IMR-90 (cell line): ENCODE measurements at regions not wholly inside any gene's neighbourhood (a gene's known extent, or its start where the extent isn't known, plus 50 kb on each side); places are given as distances from the start of the nearest gene placed in this dataset.

Experiments
- ATAC-seq: fragments of 200-7000 bp; cut with Tn5 transposase; 2 replicates; pipeline ENCODE4 v1.9.1; 2020; ENCODE audit warnings: low read depth, mild to moderate bottlenecking, moderate library complexity
- BruUV-seq: library from RNA; stranded (reverse); fragments of 400-500 nt; replicated peaks from 2 replicates; lab custom pipeline; 2021; lab: Mats Ljungman, UMichigan
- CTCF ChIA-PET: fragments of 300-600 bp; formaldehyde crosslinking; extraction: SDS; loops from one replicate; lab custom pipeline; 2021; ENCODE audit warnings: antibody characterized with exemption; lab: Yijun Ruan, JAX
- POLR2A ChIA-PET: fragments of 300-600 bp; sonication (Branson Sonifier 250); formaldehyde crosslinking; loops from one replicate; lab custom pipeline; 2022; ENCODE audit warnings: antibody characterized with exemption; ENCODE audit not compliant: unreplicated experiment; lab: Charles Lee
- DNase-seq: peaks from one replicate; pipeline ENCODE4 v3.0.0; 2013
- H2AFZ ChIP-seq: replicated peaks from 2 replicates; pipeline ENCODE3; 2013; ENCODE audit warnings: low read length, mild to moderate bottlenecking; ENCODE audit not compliant: poor library complexity
- H2AK5ac ChIP-seq: 2 replicates; pipeline ENCODE4 v1.6.1; 2013; ENCODE audit warnings: low read depth, low read length, inconsistent platforms
- H2AK9ac ChIP-seq: replicated peaks from 2 replicates; pipeline ENCODE3; 2013; ENCODE audit warnings: mild to moderate bottlenecking, low read depth, low read length, moderate library complexity; ENCODE audit not compliant: poor library complexity
- H2BK120ac ChIP-seq: 2 replicates; pipeline ENCODE4 v1.6.1; 2013; ENCODE audit warnings: low read depth, low read length, inconsistent platforms
- H2BK15ac ChIP-seq: 3 replicates; pipeline ENCODE4 v1.6.1; 2013; ENCODE audit warnings: low read depth, low read length, inconsistent platforms
- H2BK20ac ChIP-seq: 2 replicates; pipeline ENCODE4 v1.6.1; 2013; ENCODE audit warnings: low read depth, mild to moderate bottlenecking, inconsistent platforms, low read length, moderate library complexity
- H2BK5ac ChIP-seq: 2 replicates; pipeline ENCODE4 v1.6.1; 2013; ENCODE audit warnings: mild to moderate bottlenecking, low read depth, low read length, inconsistent platforms; ENCODE audit not compliant: poor library complexity, severe bottlenecking
- H3K14ac ChIP-seq: replicated peaks from 2 replicates; pipeline ENCODE4 v1.6.1; 2013; ENCODE audit warnings: low read depth, low read length, inconsistent platforms
- H3K18ac ChIP-seq: 2 replicates; pipeline ENCODE4 v1.6.1; 2013; ENCODE audit warnings: low read depth, low read length, control low read depth
- H3K23ac ChIP-seq: 2 replicates; pipeline ENCODE4 v1.6.1; 2013; ENCODE audit warnings: low read depth, low read length, inconsistent platforms
- H3K27ac ChIP-seq: 2 replicates; pipeline ENCODE4 v1.5.1; 2013; ENCODE audit warnings: mild to moderate bottlenecking, control low read depth, low read length; ENCODE audit not compliant: insufficient read depth
- H3K27me3 ChIP-seq: 2 replicates; pipeline ENCODE4 v1.6.1; 2013; ENCODE audit warnings: low read length; ENCODE audit not compliant: control insufficient read depth, insufficient read depth
- H3K36me3 ChIP-seq: 2 replicates; pipeline ENCODE4 v1.6.1; 2013; ENCODE audit warnings: low read length, mixed read lengths; ENCODE audit not compliant: control insufficient read depth, insufficient read depth
- H3K4ac ChIP-seq: 2 replicates; pipeline ENCODE4 v1.6.1; 2013; ENCODE audit warnings: low read depth, low read length, inconsistent platforms
- H3K4me1 ChIP-seq: 2 replicates; pipeline ENCODE4 v1.6.1; 2013; ENCODE audit warnings: low read length, mixed read lengths; ENCODE audit not compliant: control insufficient read depth, insufficient read depth
- H3K4me2 ChIP-seq: 2 replicates; pipeline ENCODE4 v1.6.1; 2013; ENCODE audit warnings: low read depth, mild to moderate bottlenecking, control low read depth, low read length, moderate library complexity
- H3K4me3 ChIP-seq: 2 replicates; pipeline ENCODE4 v1.5.1; 2013; ENCODE audit warnings: low read depth, mild to moderate bottlenecking, control low read depth, low read length, moderate library complexity; ENCODE audit not compliant: insufficient read depth
- H3K56ac ChIP-seq: 2 replicates; pipeline ENCODE4 v1.6.1; 2013; ENCODE audit warnings: low read length, inconsistent platforms; ENCODE audit not compliant: insufficient read depth; ENCODE audit errors: extremely low read depth
- H3K79me1 ChIP-seq, 2 experiments: 2 replicates each; pipeline ENCODE4 v1.6.1; 2013; ENCODE audit warnings: low read length in 2 of 2, inconsistent platforms in 1 of 2, low read depth in 1 of 2
- H3K9ac ChIP-seq: 2 replicates; pipeline ENCODE4 v1.6.1; 2013; ENCODE audit warnings: low read depth, low read length, control low read depth
- H3K9me1 ChIP-seq: 2 replicates; pipeline ENCODE4 v1.6.1; 2013; ENCODE audit warnings: low read length, inconsistent platforms; ENCODE audit not compliant: insufficient read depth
- H3K9me3 ChIP-seq: 2 replicates; pipeline ENCODE4 v1.6.1; 2013; ENCODE audit warnings: low read length; ENCODE audit not compliant: control insufficient read depth, insufficient read depth
- H4K20me1 ChIP-seq: 2 replicates; pipeline ENCODE4 v1.6.1; 2013; ENCODE audit warnings: low read length, inconsistent platforms; ENCODE audit not compliant: insufficient read depth
- H4K5ac ChIP-seq: 2 replicates; pipeline ENCODE4 v1.6.1; 2013; ENCODE audit warnings: mild to moderate bottlenecking, low read depth, low read length, control low read depth
- H4K8ac ChIP-seq, 2 experiments: 2 replicates each; pipeline ENCODE4 v1.6.1; 2013; ENCODE audit warnings: low read depth in 2 of 2, low read length in 2 of 2, control low read depth in 1 of 2, inconsistent platforms in 1 of 2
- H4K91ac ChIP-seq: 2 replicates; pipeline ENCODE4 v1.6.1; 2013; ENCODE audit warnings: low read depth, low read length, inconsistent platforms; ENCODE audit not compliant: insufficient read depth
- CEBPB ChIP-seq: IDR thresholded peaks from 2 replicates; pipeline ENCODE4 v1.6.1; 2012; ENCODE audit warnings: low read depth, low read length, improper control_type of control experiment
- FOS ChIP-seq: fragments of 150-350 bp; IDR thresholded peaks from 2 replicates; pipeline ENCODE4 v1.6.1; 2016; ENCODE audit warnings: low read depth, low read length
- NFE2L2 ChIP-seq: fragments of 150-350 bp; IDR thresholded peaks from 2 replicates; pipeline ENCODE4 v1.6.1; 2016; ENCODE audit warnings: low read depth, mild to moderate bottlenecking, low read length
- RAD21 ChIP-seq: IDR thresholded peaks from 2 replicates; pipeline ENCODE4 v1.6.1; 2012; ENCODE audit warnings: low read length, improper control_type of control experiment
- RFX5 ChIP-seq: IDR thresholded peaks from 2 replicates; pipeline ENCODE4 v1.8.0; 2012; ENCODE audit warnings: low read depth, mild to moderate bottlenecking, low read length, moderate library complexity
- USF2 ChIP-seq: fragments of 150-350 bp; IDR thresholded peaks from 2 replicates; pipeline ENCODE4 v1.6.1; 2017; ENCODE audit warnings: mild to moderate bottlenecking, antibody characterized with exemption, low read length, low read depth
- whole genome bisulfite sequencing, 2 experiments: methylation state at CpG; one replicate each; pipeline versions ENCODE4 v1.1.5 to v1.1.7; 2013; ENCODE audit warnings: missing lambda C conversion rate in 2 of 2; ENCODE audit not compliant: insufficient read length in 1 of 2; ENCODE audit errors: extremely low coverage in 2 of 2; 5-methylcytosine and 5-hydroxymethylcytosine counted together
- dilution Hi-C: fragments of 300-500 bp; cut with HindIII; formaldehyde crosslinking; loops from one replicate; pipeline ENCODE4 v1.14.3; 2018; ENCODE audit warnings: low sequenced_read_pairs; ENCODE audit not compliant: unreplicated experiment
- in situ Hi-C: fragments of 300-500 bp; cut with MboI; formaldehyde crosslinking; loops from 3 replicates; pipeline ENCODE4 v1.14.3; 2019; ENCODE audit warnings: low sequenced_read_pairs, inconsistent platforms, mixed read lengths
- intact Hi-C: fragments of 100-400 bp; cut with micrococcal nuclease; formaldehyde crosslinking; loops from 2 replicates; pipeline ENCODE4 v1.10.0; 2022

- intact Hi-C loops (no loop called here), dilution Hi-C loops (no loop called here), in situ Hi-C loops (no loop called here)
- H2BK120ac ChIP-seq = no peak overlapping the region
- H2AFZ ChIP-seq = no peak overlapping the region
- no peaks in the 10 kb centered on the region for H3K4me1 ChIP-seq
- no peak overlapping the region for H2AK5ac ChIP-seq
- no peak overlapping the region for H4K8ac ChIP-seq
- H2BK15ac ChIP-seq = no peak overlapping the region
- POLR2A ChIA-PET = interaction anchor here (0.8 kb wide), 1 partner anchor 243 kb away, joined by 3 read pairs; no protein-coding TSS in a partner anchor
- no peak overlapping the region for H3K4me2 ChIP-seq
- no peak overlapping the region for H3K4ac ChIP-seq
- H3K14ac ChIP-seq = no peak overlapping the region
- H3K9me1 ChIP-seq = peaks cover 6% of the 10 kb centered on the region; the same call in 1 of the 2 replicates
- H3K56ac ChIP-seq = no peak overlapping the region
- peaks cover 13% of the 10 kb centered on the region for H3K27me3 ChIP-seq
- H4K20me1 ChIP-seq = peaks cover 2% of the 10 kb centered on the region; the same call in 1 of the 2 replicates
- H2BK5ac ChIP-seq = no peak overlapping the region
- H3K23ac ChIP-seq = no peak overlapping the region
- TF ChIP-seq CEBPB = no peak
- no peak for TF ChIP-seq FOS
- TF ChIP-seq RAD21 = no peak
- TF ChIP-seq USF2 = no peak
- no peak for TF ChIP-seq NFE2L2
- no peak for TF ChIP-seq RFX5
- H3K9me3 ChIP-seq = peaks cover 2% of the 10 kb centered on the region; the same call in 1 of the 2 replicates
- H2AK9ac ChIP-seq = no peak overlapping the region
- H3K79me1 ChIP-seq = no peaks in the 10 kb centered on the region
- no peak overlapping the region for H4K5ac ChIP-seq
- 86% methylated on average over 3 of the region's 6 CpGs; no CpG with 5 or more reads in 1 of the 2 experiments for WGBS, 2 experiments
- no TSS peak for BruUV-seq
- H4K91ac ChIP-seq = no peak overlapping the region
- no peak overlapping the region for H2BK20ac ChIP-seq
- H3K9ac ChIP-seq = no peak overlapping the region
- no peak overlapping the region for H3K27ac ChIP-seq
- CTCF ChIA-PET = interaction anchor here (0.6 kb wide), 1 partner anchor 81 kb away, joined by 3 read pairs; no protein-coding TSS in a partner anchor
- ATAC-seq (no peak), DNase-seq (no peak)
- H3K4me3 ChIP-seq = no peak overlapping the region
- H3K18ac ChIP-seq = no peak overlapping the region
- peaks cover 2% of the 10 kb centered on the region; the same call in 1 of the 2 replicates for H3K36me3 ChIP-seq
Observed at GRCh38 chr2:120999377-121000097, 263.9 kb downstream of the GLI2 start.
